Activated CD4-positive, alpha-beta T cell treated with anti-CD3 and anti-CD28 coated beads for 24 hours (primary cell): ENCODE measurements at regions not wholly inside any gene's neighbourhood (a gene's known extent, or its start where the extent isn't known, plus 50 kb on each side); places are given as distances from the start of the nearest gene placed in this dataset.

Experiments
- DNase-seq, 2 donors: peaks; one replicate each; pipeline ENCODE4 v3.0.0-alpha.2; 2020; ENCODE audit warnings: low read depth in 2 of 2

DNA sequence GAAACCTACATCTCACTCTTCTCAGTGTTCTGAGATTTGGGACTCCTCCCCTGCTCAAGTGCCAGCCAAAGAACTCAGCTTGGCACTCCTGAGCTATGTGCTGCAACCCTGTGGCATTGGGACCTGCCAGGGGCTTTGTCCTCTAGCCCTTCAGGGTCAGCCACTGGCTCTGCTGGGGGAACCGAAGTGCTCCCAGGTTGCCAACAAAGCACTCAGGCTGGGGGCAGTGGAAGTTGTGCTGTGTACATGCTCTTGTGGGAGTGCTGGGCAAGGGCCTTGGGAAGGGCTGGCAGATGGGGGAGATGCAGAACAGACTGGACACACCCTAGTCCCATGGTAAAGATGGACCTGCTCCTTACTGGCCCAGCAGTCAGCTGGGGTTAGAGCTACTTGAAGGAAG is 498.6 kb downstream of the CAAP1 start:
- no peak for DNase-seq

- DNase-seq: no peak
Measured at GRCh38 chr9:26392639-26393038, 500.0 kb downstream of the CAAP1 start.

DNA sequence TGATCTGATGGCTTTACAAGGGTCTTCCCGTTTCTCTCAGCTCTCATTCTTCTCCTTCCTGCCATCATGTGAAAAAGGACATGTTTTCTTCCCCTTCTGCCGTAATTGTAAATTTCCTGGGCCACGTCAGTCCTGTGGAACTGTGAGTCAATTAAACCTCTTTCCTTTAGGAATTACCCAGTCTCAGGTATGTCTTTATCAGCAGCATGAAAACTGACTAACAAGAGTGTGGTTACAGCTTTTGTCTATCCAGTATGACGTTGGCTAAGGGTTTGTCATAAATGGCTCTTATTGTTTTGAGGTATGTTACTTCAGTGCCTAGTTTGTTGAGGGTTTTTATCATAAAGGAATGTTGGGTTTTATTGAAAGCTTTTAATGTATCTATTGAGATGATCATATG is 501.6 kb downstream of the CAAP1 start:
- no peak for DNase-seq

DNA sequence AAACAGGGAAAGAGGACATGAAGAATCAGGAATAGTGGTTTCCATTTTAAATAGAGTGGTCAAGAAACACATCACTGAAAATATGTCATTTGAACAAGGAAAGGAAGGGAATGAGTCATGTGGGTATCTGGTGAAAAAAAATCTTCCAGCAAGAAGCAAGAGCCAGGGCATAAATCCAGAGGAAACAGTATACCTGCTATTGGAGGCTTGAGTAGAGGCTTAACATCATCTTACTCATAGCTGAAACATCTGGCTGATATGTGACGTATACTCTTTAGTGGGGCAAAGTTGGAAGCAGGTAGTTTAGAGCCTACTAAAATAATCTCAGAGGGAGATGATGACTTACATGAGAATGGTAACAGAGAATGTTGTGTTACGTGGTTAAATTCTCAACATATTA is 517.2 kb downstream of the CAAP1 start:
- DNase-seq: no peak

GRCh38 chr9:26373616-26374015 is 519.0 kb downstream of the CAAP1 start:
- DNase-seq: no peak

DNA sequence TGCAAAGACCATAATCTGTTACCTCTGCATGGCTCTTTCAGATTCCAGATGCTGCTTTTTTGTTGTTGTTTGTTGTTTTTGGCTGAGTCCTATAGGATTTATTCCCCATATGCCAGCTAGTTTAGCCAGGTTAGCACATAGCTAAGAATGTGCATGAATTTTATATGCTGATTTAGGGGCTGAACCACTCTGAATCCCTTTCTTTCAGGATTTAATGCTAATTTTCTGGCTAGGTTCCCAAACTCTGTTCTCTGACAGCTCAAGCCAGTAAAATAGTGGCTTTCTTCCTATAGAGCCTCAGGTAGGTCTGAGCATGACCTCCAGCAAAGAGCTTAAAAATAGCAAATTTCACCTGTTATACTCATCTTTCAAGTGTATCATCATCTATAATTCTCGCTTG is 521.4 kb downstream of the CAAP1 start:
- no peak for DNase-seq

DNA sequence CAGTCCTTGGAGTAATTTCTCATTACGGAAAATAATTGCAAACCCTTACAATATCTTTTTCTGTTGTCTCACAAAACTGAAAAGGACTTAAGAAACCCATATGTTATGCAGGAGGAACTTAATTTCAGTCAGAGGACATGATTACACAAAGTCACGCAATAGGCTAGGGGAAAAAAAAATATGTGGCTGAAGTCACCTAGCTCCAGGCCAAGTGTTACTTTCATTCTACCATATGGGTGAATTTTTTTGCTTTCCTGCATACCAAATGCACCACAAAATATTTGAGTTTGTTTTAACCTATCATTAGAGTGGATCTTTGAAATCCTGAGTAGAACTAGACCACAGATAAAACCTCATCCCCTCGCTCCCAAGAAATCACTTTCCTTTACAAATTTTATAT is 523.5 kb downstream of the CAAP1 start:
- no peak for DNase-seq

DNA sequence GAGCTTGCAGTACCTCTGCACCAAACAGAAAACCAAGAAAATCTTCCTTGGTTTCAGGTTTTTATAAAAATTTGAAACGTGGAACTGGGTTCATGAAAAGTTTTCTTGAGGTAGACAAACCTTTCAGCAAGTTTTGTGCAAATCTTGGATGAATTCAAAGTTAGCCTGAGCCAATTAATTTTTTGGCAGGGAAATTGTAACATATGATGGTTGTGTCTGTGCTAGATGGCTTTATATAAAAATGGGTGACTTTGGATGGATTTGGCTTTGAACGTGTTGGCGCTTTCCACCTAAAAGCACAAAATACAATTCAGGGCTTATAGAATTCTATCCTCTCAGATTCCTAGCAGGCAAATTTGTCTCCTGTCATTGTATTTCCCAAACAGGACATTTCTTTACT is 524.4 kb downstream of the CAAP1 start:
- no peak for DNase-seq

DNA sequence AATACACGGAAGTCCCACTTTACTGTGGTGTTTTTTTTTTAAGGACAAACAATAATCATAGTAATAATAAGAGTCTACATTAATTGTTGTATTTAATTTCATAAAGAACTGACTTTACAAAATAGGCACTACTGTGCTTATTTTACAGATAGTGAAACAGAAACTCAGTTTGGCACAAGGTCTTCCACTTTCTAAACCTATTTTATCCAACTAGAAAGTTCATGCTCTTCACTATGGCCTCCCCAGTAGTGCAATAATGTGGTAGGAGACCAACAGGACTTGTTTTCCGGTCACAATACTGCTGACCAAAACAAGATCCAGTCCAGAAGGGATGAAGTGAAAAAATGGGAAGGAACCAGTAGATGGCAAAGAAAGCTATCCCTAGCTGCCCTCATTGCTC is 531.6 kb downstream of the CAAP1 start:
- DNase-seq: no peak

GRCh38 chr9:26358836-26359235 is 533.8 kb downstream of the CAAP1 start:
- no peak for DNase-seq

DNA sequence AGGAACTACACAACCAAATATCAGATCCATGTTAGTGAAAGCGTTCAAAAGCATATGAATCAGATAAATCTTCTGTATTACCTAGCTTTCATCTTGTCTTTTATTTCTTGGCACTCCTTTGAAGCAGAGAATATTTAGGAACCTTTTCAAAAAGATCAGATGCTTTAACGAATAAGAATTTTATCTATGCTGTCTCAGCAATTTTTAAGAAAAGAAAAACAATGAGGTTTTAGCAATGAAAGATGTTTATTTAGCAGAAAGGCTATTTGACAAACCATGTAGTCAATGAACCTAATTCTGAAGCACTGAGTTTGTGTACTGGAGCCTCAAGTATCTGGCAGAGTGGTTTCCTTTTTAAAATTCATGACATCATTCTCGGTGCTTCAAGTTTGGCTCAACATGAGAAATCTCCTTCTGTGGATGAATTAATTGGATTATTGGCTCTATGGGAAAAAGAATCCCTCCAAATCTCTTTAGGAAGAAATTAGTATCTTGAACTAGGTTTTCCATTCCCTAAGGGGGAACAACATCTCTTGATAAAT is 534.7 kb downstream of the CAAP1 start:
- no peak for DNase-seq

DNA sequence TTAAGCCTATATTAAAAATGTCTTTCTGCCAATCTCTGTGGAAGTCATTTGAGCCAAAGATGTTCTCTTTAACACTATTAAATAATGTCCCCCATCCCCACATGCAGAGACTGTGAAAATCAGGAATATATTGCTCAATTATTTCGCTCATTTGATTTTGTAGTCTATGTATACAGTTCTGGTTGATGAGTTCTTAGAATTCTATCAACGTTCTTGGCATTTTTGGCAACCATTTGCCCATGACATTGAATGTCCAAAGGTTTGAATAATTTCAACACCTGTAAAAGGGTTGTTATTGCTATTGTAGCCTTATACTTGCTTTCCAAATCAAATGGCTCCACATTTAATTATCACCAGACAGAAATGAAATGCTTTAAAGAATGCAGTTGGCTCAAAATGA is 536.1 kb downstream of the CAAP1 start:
- DNase-seq: no peak

- no peak for DNase-seq
Measured at GRCh38 chr9:26346942-26347477, 545.6 kb downstream of the CAAP1 start.

- no peak for DNase-seq
Measured at GRCh38 chr9:26341545-26341944, 551.1 kb downstream of the CAAP1 start.

- no peak for DNase-seq
Measured at GRCh38 chr9:26339796-26340195, 552.8 kb downstream of the CAAP1 start.

DNA sequence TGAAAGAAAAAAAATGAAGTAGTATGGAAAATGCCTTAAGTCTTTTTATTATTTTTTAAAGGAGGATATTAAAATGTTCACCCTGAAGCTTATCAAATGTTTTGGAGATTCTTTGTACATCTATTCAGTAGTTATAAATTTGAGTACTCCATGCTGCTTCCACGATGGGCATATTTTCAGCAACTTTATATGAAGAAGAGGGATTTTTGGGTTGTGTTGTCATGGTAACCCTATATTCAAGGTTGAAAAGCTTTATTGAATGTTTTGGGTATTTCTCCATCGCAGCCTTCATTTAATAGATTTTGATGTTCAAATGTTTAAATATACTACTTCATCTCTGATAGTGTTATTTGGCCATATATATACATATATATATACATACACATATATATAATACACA is 557.5 kb downstream of the CAAP1 start:
- no peak for DNase-seq

DNA sequence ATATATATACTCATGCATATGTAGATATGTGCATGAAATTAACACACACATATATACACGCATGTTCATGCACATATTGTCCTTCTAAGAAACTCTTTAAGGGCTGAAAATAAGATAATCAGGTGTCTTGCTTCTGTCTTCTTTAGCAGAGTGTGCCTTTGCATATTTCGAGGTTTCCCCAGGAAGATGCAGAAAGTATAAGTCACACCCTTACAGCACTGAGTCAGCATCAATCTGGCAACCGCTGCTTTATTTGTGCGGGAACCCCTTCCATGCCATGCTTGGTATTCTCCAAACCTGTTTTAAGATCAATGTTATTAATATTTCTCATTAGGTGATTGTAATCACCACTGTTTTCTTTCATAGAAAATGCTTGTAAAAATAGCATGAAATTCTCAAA is 557.9 kb downstream of the CAAP1 start:
- DNase-seq: no peak

DNA sequence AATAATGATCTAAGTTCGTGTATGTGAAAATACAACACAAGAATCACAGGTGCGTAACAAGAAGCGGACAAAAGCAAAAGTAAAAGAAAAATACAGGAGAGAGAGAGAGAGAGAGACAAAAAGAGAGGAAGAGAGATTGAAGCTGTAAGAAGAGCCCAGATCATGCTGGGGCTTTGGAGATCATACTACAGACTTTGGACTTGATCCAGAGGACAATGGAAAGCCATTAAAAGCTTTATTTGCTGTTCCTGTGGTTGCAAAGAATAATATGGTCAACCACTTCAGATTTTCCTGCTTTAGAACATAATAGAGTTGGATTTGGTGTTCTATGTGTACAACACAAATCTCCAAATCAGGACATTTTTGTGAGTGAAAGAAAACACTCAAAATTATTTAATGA is 561.4 kb downstream of the CAAP1 start:
- no peak for DNase-seq

GRCh38 chr9:26329974-26330373 is 562.6 kb downstream of the CAAP1 start:
- DNase-seq: no peak

- no peak for DNase-seq
Measured at GRCh38 chr9:26326563-26326962, 566.0 kb downstream of the CAAP1 start.

DNA sequence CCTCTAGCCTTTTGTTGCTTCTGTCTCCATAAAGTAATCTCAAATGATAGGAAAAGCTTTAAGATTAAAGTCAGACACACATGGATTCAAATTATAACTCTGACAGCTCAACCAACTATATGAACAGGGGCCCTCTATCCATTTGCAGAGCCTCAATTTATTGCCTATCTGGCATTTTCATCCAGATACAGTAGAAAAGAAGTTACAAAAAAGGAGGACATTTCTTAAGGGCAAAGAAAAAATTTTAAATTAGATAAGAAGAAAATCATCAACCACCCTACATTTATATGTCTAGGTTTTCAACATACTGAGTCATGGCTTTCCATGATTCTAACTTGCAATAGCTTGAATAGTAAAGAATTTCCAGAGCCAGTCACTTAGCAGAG is 567.2 kb downstream of the CAAP1 start:
- DNase-seq: no peak

DNA sequence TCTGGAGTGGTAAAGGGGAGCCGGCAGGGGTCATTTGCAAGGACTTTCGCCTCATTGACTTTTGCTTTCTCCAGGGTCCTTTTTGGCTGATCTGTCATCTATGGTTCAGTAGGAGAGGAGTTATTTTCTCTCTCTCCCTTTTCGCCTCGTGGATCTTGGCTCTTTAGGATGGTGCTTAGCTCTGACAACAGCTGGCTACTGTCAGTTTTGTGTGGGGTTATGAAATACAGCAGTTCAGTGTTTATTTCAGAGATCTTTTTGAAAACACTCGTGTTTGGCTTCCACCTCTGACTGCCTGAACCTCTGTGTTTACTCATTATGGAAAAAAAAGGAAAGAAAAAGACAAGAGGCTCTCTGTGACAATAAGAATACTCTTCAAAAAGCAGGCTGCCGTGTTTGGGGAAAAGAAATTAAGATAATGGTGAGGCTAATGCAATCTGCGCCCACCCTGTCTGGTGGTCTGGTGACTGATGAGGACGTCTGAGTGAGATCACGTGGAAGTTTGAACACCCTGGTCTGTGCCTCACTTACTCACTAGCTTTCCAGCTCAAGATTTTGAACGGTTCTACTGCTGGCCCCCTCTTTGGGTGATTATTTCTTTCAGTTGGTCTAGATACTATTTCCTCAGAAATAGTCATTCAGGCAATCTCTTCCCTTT is 567.7 kb downstream of the CAAP1 start:
- no peak for DNase-seq

GRCh38 chr9:26321935-26322334 is 570.7 kb downstream of the CAAP1 start:
- DNase-seq: no peak

GRCh38 chr9:26319859-26320258 is 572.7 kb downstream of the CAAP1 start:
- no peak for DNase-seq
